ENCODE measurements at regions not wholly inside any gene's neighbourhood (a gene's known extent, or its start where the extent isn't known, plus 50 kb on each side); places are given as distances from the start of the nearest gene placed in this dataset.
"Not testable (repeated sequence)": the region's sequence is repeated elsewhere in the genome, so short reads cannot be mapped to it uniquely, and the experiment has no call there.

DNA sequence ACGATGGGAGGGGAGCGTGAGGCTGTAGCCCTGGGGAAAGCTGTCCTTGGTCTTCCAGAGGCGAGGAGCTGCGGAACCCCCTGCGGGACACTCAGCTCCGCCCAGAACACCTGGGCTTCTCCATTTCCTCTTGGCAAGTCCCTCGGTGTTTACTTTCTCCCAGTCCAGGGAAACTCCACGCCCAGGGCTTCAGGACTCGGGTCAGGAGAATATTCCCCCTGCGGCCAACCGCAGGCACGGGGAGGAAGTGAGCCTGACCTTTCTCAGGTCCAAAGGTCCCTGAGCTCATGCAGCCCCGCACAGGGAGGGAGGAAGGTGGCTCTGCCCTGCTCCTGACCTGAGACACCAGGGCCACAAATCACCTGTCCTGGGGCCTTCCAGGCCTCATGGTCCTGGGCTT lies 5435.9 kb upstream of the TPTE start:
- TF ChIP-seq, protein P1, sequence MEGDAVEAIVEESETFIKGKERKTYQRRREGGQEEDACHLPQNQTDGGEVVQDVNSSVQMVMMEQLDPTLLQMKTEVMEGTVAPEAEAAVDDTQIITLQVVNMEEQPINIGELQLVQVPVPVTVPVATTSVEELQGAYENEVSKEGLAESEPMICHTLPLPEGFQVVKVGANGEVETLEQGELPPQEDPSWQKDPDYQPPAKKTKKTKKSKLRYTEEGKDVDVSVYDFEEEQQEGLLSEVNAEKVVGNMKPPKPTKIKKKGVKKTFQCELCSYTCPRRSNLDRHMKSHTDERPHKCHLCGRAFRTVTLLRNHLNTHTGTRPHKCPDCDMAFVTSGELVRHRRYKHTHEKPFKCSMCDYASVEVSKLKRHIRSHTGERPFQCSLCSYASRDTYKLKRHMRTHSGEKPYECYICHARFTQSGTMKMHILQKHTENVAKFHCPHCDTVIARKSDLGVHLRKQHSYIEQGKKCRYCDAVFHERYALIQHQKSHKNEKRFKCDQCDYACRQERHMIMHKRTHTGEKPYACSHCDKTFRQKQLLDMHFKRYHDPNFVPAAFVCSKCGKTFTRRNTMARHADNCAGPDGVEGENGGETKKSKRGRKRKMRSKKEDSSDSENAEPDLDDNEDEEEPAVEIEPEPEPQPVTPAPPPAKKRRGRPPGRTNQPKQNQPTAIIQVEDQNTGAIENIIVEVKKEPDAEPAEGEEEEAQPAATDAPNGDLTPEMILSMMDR (IDR thresholded peaks at IDR 0.05) = not testable (repeated sequence)
- TF ChIP-seq POLR2AphosphoS5, POLR2A (IDR thresholded peaks at IDR 0.05): not testable (repeated sequence)
